GM21367 (cell line): ENCODE measurements at regions not wholly inside any gene's neighbourhood (a gene's known extent, or its start where the extent isn't known, plus 50 kb on each side); places are given as distances from the start of the nearest gene placed in this dataset.
"Not testable (repeated sequence)": the region's sequence is repeated elsewhere in the genome, so short reads cannot be mapped to it uniquely, and the experiment has no call there.

Source experiments
- ATAC-seq: cut with Tn5 transposase; IDR thresholded peaks from one replicate; pipeline ENCODE4 v1.9.1; 2021; ENCODE audit not compliant: unreplicated experiment

DNA sequence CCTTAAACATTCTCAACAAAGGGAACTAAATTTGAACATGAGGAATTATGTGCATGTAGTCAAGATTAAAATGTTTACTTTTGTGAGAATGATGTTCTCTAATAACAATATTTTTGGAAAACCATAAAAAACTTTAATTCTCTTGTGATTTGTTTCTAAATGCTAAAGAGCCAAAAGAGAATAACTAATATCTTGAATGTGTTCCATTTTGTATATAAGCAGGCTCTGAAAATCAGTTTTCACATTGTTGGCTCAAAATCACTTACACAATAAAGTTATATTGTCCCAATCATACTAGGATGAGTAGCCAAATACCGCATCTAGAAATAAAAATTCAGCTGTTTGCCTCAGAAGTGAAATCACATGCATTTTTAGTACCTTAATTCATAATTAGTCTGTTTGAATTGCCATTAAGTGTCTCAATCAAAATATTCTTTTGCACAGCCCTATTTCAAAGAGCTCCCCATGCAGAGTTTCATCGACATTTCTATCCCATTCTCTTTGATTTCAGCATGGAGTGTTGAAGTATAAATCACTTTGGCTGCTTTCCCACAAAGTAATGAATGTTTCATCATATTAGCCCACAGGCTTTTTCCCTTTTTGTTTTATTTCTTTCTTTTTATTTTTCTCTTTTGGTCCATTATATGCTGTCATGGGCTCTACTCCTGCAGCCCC, 420.3 kb upstream of the POM121L12 start:
- ATAC-seq, result no peak

DNA sequence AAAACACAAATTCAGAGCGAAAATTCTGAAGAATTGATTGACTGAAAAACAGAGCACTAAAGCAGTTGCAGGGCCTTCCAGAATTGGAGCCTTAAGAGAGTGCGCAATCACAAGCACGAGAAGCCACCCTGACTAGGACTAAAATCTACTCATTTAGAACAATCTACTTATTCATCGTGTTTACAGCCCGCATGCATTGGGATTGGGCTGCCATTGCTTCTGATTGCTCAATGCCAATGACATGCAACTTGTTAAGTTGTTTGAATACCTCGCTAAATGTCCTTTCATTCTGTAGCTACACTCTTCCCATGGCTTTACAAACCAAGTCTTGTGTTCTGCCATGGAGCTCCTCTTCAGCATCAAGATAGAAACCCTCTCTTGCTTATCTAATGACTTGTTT, 425.9 kb upstream of the POM121L12 start:
- ATAC-seq, result no peak

DNA sequence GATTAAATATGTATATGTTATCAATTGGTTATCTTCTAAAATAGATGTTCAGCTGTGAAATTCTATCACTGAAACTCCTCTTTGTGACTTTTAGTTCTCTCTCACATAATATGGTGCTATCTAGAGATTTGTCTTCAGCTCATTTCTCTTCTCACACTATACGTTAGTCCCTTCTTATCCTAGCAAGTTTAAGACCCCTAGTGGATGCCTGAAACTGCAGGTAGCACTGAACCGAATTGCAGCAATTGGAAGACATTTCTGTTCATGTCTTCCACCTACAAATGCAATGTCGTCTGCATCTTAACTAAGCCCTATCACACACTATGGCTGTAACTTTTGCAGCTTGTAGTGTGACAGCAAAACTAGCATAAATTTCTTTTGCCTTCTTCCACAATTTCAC, 442.7 kb upstream of the POM121L12 start:
- ATAC-seq, result no peak

DNA sequence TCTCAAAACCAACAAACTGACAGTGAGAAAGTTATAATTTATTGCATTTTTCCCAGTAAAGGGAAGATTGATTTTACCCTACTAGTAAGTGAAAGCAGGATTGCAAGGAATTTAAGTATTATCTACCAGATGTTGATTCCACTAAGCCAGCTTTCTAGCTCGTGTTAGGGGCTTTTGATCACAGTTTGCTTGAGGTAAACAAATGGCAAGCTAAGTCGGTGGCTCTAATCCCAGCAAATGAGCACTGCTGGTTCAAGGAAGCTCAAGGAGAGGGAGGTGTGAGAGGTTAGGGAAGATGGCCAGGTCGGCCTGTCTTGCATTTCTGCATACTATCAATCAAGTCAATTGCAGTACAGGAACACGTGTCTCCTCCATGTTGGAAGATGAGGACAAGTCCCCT, 448.7 kb upstream of the POM121L12 start:
- ATAC-seq, result no peak

DNA sequence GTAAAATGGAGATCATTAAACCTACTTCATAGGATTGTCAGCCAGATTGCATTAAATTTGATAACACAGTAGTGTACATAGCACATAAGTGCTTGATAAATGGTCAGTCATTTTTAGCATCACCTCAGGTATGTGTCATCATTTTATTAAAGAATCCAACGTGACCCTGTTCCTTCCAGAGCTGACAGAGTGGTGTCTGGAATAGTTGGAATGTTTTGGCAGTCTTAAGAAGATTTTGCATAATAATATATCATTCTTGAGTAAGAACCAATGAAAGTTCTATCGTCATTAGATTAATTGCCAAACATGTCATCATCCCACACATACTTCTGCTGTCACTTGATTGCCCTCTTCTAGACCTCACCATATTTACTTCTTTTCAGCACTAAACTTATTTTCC, 451.4 kb upstream of the POM121L12 start:
- no peak for ATAC-seq

DNA sequence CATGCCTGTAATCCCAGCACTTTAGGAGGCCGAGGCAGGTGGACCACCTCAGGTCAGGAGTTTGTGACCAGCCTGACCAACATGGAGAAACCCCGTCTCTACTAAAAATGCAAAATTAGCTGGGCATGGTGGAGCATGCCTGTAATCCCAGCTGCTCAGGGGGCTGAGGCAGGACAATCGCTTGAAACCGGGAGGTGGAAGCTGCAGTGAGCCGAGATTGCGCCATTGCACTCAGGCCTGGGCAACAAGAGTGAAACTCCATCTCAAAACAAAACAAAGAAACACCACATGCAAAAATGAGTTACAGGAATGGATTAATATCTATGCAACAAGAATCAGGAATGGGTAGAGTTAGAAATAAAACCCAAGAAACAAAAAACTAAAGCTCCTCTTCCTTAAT, 462.3 kb upstream of the POM121L12 start:
- not testable (repeated sequence) for ATAC-seq

DNA sequence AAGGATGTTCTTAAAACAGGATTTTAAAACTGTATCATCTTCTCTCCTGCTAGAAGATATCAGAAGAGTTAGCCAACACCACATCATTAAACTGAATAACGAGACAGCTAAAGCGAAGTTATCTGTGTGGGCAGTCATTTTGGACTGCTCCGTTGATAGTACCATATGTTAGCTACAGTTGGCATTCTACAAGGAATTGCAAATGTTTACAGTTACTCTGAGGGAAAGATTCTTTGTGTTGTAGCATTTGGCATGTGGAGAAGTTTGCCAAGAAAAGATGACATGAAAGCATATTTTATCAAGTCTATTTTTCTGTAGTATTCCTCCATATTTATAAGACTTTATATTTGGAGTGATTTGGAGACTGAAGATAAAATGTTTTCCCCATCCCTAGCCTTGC, 464.4 kb upstream of the POM121L12 start:
- no peak for ATAC-seq

DNA sequence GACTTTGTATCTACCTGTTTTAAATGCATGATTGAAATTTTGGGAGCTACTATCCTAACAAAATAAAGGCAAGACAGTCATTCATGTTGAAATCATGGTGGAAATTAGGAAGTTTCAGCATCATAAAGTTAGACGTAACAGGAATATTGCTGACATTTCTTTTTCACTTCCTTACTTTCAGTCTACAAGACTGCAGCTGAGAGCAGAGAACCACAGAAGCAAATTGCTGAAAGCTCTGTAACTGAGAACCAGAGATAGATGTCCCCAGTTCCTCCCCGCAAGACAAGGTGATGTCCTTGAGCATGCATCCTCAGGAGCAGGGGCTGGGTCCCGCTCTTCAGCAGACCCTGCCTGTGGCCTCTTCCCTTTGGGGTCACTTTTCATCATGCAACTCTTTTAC, 466.3 kb upstream of the POM121L12 start:
- ATAC-seq, result no peak

DNA sequence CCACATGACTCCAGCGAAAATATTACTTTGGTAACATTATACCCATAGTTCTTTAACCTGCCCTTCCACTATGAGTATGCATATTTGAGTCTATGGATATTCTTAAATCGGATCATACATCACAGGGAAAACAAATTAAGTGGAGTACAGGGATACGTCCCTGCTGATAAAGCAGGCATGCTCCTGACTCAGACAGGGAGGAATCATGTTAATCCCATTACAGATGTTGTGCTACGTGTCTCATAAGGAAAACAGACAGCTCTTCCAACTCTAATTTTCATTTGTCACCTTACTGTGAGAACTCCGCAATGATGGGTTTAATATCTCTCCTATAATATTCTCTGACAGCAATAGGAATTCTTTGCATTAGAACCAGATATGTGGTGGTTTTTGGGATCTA, 469.5 kb upstream of the POM121L12 start:
- no peak for ATAC-seq

DNA sequence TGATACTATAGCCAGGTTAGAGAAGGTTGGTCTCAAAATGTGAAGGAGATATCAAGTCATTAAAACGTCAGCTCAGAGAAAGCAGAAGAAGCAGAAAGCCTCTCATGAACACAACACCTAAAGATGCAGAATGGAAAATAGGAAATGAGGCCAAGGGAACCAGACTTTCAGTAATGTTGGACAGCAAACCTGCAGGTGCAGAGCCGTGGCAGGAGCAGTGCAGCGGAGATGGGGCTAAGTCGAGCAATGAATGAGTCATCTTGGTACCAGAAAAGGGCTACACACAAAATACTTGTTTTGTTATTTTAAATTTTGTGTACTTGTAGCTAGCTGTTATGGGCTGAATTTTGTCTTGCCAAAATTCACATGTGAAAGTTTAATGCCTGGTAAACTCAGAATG, 479.6 kb upstream of the POM121L12 start:
- ATAC-seq, result no peak

DNA sequence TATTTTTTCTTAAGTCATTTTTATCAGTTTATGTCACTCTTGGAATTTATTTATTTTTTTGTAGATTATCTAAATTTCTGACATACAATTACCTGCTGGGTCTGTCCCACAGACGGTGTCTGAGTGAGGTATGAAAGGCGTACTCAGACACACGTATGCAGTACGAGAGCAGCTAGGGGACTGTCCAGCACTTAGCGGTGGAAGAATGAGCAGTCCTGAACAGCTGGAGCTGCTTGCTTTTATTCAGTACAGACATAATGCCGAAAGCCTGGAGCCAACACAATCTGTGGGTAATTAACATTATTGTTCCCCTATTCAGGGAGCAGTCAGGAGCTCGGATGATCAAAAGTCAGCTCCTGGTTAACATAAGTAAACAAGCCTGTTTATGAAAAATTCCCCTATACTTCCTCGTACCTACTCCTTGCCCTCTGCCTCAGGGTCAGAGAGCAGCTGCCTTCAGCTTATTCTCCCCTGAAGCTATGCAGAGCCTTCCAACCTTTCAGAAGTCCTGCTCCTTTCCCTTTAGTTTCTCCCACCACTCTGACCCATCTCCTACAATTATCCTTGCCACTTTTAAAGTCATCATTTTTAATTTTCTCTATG, 488.0 kb upstream of the POM121L12 start:
- no peak for ATAC-seq

DNA sequence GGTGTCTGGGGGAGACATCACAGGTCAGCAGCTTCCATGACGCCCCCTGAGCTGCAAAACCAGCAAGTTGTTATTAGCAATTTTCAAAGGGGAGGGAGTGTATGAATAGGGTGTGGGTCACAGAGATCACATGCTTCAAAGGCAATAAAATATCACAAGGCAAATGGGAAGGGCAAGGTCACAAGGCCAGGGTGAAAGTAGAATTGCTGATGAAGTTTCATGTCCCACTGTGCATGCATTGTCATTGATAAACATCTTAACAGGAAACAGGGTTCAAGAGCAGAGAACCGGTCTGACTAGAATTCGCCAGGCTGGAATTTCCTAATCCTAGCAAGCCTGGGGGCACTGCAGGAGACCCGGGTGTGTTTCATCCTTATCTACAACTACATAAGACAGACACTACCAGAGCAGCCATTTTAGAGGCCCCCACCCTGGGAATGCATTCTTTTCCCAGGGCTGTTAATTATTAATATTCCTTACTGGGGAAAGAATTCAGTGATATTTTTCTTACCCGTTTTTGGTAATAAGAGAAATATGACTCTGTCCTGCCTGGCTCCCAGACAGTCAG, 494.2 kb upstream of the POM121L12 start:
- ATAC-seq, result not testable (repeated sequence)

DNA sequence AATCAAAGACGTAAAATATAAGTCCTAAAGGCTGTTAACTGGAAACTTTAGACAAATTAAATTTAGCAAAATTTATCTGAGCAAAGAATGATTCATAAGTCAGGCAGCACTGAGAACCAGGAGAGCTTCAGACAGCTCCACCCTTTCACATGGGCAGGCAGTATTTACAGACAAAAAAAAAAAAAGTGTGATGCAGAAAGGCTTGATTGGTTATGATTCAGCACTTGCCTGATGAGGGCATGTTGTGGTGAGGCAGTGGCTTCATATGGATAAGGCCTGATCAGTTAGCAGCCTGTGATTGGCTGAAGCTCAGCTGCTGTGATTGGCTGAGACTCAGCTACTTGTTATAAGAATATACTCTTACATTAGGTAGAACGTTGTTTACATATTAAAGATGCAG, 495.4 kb upstream of the POM121L12 start:
- ATAC-seq, result no peak

DNA sequence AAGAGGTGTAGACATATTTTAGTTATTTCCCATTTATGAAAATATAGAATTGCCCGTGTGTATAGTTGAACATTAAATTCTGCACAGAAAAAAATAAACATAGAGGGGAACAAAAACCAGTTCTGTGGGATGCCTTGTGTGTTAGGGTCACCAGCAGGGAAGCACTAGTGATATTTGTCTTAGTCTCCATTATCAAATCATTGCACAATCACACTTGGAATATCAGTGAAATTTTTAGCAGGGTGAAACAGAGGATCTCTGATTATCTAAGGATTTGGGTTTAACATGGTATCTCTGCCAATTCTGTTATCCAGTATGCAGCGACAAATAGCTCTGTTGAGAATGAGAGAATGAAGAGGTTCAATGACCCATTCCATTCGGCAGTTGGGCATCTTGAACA, 496.0 kb upstream of the POM121L12 start:
- no peak for ATAC-seq

DNA sequence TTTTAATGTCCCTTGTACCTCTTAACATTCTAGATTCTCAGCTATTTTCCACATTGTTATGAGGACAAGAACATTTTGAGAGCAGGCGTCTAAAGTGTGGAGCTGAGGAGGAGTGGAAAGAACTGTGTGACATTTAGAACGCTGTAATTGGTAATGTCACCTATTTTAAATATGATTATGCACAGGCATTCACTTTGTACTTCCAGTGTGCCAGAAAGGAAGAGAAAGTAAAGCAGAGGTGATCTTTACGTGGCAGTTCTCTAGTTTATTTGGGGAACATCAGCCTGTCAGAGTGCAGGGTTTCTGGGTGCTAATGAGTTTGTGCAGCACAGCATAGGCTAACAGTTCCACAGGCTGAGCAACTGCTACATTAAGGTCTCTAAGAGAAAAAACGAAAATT, 498.4 kb upstream of the POM121L12 start:
- ATAC-seq, result no peak

DNA sequence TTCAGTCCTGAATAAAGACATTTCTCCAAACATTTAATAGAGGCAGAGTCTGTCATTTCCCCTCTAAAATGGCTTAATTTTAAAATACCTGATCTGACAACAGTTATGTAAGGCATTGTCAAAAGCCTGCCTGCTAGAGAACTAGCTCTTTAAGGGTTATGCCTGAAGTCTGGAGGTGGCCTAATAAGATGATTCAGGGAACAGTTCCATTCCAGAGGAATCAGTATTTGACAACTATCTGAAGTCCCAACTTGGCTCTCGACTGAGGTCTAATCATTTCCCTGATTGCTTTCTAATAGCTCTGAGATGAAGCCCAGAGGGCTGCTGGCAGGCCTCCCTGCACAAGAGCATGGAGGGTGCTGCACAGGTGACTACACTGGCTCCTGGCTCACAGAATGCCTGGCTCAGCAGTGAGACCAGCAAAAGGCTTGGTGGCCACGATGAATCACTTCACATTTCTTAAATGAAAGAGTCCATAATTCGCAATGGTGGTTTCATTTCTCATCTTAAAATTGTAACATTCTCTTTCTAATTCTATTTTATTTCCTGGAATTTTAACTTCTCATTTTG, 509.6 kb upstream of the POM121L12 start:
- ATAC-seq, result no peak

DNA sequence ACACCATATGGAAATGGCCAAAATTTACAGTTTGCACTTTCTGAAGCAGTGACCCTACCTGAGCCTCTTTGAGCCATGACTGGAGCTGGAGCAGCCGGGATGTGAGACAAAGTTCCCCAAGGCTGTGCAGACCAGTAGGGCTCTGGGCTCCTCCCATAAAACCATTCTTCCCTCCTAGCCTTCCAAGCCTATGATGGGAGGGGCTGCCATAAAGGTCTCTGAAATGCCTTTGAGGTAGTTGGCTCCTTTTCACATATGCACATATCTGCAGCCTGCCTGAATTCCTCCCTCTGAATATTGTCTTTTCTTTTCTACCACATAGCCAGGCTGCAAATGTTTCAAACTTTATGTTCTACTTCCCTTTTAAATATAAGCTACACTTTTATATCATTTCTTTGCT, 516.6 kb upstream of the POM121L12 start:
- ATAC-seq, result no peak

DNA sequence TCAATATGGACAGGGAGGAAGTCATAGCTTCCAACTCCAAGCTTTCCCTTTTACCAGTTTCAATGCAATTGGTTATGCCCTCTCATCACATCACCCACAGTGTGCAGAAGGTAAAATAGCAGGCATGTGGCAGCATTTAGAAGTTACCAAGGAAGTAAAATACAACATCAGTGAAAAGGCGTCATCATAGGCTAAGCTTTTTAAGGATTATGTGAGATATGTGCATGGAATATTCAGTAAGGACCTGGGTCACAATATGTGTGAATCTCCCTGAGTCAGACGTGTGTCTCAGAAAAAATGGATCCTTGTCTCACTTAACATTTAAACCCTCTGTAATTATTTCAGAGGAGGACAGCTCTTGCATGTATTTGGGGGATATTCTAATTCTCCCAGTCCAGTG, 522.8 kb upstream of the POM121L12 start:
- ATAC-seq, result no peak

DNA sequence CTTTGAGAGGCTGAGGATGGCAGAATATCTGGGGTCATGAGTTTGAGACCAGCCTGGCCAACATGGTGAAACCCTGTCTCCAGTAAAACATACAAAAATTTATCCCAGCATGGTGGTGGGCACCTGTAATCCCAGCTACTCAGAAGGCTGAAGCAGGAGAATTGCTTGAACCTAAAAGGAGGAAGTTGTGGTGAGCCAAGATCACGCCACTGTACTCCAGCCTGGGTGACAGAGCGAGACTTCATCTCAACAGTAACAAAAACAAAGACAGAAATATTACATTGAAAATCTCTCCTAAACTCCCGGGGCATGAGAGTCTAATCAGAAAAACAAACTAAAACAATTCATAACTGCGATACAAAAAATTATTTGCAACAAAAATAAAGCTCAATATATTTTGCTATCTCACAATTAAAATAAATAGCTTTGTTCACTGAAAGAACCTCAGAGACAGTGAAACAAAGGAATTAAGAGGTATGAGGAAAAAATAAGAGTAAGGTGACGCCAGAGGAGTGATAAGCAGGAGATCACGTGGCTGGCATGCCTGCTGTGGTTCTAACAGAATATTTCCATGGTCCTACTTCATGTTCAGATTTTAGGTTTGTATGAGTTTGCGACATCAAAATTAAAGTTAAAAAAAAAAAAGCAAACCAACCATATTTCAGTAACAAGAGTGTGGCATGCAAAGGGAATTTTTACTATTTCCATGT, 527.7 kb upstream of the POM121L12 start:
- ATAC-seq, result no peak

DNA sequence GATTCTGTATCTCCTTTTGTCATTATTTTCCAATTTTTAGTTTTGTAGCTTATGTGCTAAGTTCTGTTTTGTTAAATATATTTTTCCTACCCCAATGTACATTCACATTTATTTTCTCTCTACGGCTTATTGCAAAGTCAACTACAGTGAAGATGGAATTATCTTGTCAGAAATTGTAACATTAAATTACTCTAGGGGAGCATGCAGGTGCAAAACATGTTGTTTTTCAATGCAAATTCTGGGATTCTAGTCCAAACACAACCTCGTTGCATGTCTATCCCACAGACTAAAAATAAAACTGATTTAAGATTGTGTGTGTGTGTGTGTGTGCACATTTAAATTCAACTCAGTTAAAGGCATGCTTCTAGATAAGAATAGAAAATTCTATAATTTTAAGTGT, 529.1 kb upstream of the POM121L12 start:
- ATAC-seq, result no peak

DNA sequence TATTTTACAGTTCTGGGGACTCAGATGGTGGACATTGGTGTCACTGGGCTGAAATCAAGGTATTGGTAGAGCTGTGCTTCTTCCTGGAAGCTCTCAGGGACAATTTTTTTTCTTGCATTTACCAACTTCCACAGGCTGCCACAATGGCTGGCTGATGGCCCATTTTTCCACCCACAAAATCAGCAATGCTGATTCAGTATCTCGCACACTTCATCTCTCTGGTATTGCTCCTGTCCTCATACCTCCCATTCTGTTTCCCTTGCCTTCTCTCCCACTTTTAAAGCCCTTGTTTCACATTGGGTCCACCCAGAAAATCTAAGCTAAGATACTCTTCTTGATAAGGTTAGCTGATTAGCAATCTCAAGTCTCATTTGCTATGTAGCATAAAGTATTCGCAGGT, 530.9 kb upstream of the POM121L12 start:
- no peak for ATAC-seq

DNA sequence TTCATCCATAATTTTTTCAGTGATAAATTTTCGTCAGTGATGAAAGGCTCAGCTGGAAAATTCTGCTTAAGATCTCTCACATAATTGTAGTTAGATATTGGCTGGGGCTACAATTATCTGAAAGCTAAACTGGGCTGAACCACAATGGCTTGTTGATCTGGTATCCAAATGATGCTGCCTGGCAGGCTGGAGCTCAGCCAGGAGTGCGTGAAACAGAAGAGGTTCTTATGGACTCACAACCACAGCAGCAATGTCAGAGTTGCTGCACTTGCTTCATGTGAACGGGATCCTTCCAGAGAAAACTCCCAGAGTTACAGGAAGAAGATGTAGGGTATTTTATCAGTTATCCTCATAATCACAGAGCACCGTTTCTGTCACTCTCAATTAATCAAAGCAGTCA, 533.2 kb upstream of the POM121L12 start:
- no peak for ATAC-seq
